Stimulated activated CD4-positive, alpha-beta T cell treated with anti-CD3 and anti-CD28 coated beads, TNF-alpha, amount 100 ng/mL, for 24 hours (primary cell): ENCODE measurements at regions not wholly inside any gene's neighbourhood (a gene's known extent, or its start where the extent isn't known, plus 50 kb on each side); places are given as distances from the start of the nearest gene placed in this dataset.

Experiments used
- DNase-seq, 3 experiments: peaks; one replicate each; pipeline ENCODE4 v3.0.0-alpha.2; 2020; ENCODE audit warnings: low read depth in 3 of 3

GRCh38 chr11:28619846-28620540 is 511.8 kb downstream of the METTL15 start:
- no peak for DNase-seq

GRCh38 chr11:28618416-28618815 is 510.2 kb downstream of the METTL15 start:
- no peak for DNase-seq

GRCh38 chr11:28616160-28616965 is 508.2 kb downstream of the METTL15 start:
- DNase-seq: no peak

GRCh38 chr11:28615542-28615941 is 507.4 kb downstream of the METTL15 start:
- DNase-seq: no peak

- no peak for DNase-seq
Observed at GRCh38 chr11:28606930-28607329, 498.7 kb downstream of the METTL15 start.

GRCh38 chr11:28599656-28600055 is 491.5 kb downstream of the METTL15 start:
- no peak for DNase-seq

- DNase-seq: no peak
Observed at GRCh38 chr11:28598531-28598930, 490.3 kb downstream of the METTL15 start.

GRCh38 chr11:28596816-28597215 is 488.6 kb downstream of the METTL15 start:
- DNase-seq: no peak

- no peak for DNase-seq
Observed at GRCh38 chr11:28592141-28592540, 484.0 kb downstream of the METTL15 start.

GRCh38 chr11:28584992-28585391 is 476.8 kb downstream of the METTL15 start:
- no peak for DNase-seq

- DNase-seq: no peak
Observed at GRCh38 chr11:28582506-28582905, 474.3 kb downstream of the METTL15 start.

GRCh38 chr11:28581286-28582242 is 473.4 kb downstream of the METTL15 start:
- no peak for DNase-seq

GRCh38 chr11:28571371-28571770 is 463.2 kb downstream of the METTL15 start:
- no peak for DNase-seq

- no peak for DNase-seq
Observed at GRCh38 chr11:28569106-28569505, 460.9 kb downstream of the METTL15 start.

GRCh38 chr11:28566339-28567089 is 458.3 kb downstream of the METTL15 start:
- no peak for DNase-seq

GRCh38 chr11:28559492-28559891 is 451.3 kb downstream of the METTL15 start:
- DNase-seq: no peak

GRCh38 chr11:28547321-28547741 is 439.1 kb downstream of the METTL15 start:
- DNase-seq: no peak

GRCh38 chr11:28545536-28545935 is 437.3 kb downstream of the METTL15 start:
- DNase-seq: no peak

- DNase-seq: no peak
Observed at GRCh38 chr11:28542561-28542960, 434.4 kb downstream of the METTL15 start.

GRCh38 chr11:28539239-28540030 is 431.2 kb downstream of the METTL15 start:
- no peak for DNase-seq
